Brain microvascular endothelial cell (primary cell): ENCODE measurements at regions not wholly inside any gene's neighbourhood (a gene's known extent, or its start where the extent isn't known, plus 50 kb on each side); places are given as distances from the start of the nearest gene placed in this dataset.

ENCODE experiments used
- DNase-seq: peaks from one replicate; pipeline ENCODE4 v3.0.0-alpha.2; 2020
- H3K27ac ChIP-seq: fragments of 250-450 bp; sonication (Bioruptor Pico); 2 replicates; pipeline ENCODE4 v1.5.1; 2020; ENCODE audit warnings: mild to moderate bottlenecking, moderate library complexity
- H3K27me3 ChIP-seq: fragments of 250-450 bp; sonication (Bioruptor Pico); replicated peaks from 2 replicates; pipeline ENCODE4 v1.5.1; 2020; ENCODE audit warnings: mild to moderate bottlenecking
- H3K36me3 ChIP-seq: fragments of 250-450 bp; sonication (Bioruptor Pico); replicated peaks from 2 replicates; pipeline ENCODE4 v1.5.1; 2020; ENCODE audit warnings: mild to moderate bottlenecking
- H3K4me3 ChIP-seq: 2 replicates; pipeline ENCODE4 v1.5.1; 2011; ENCODE audit warnings: low read depth, mild to moderate bottlenecking, control low read depth, low read length, moderate library complexity
- in situ Hi-C: cut with HindIII; loops from 2 replicates; pipeline ENCODE4 v1.10.0; 2017; ENCODE audit warnings: low sequenced_read_pairs, low pct_ligation_motif_present
- TF ChIP-seq, protein P1 (sequence below): IDR thresholded peaks from 2 replicates; pipeline ENCODE4 v1.5.1; 2011; ENCODE audit warnings: low read depth, mild to moderate bottlenecking, moderate library complexity, low read length, control low read depth, inconsistent platforms; ENCODE audit errors: missing control alignments

DNA sequence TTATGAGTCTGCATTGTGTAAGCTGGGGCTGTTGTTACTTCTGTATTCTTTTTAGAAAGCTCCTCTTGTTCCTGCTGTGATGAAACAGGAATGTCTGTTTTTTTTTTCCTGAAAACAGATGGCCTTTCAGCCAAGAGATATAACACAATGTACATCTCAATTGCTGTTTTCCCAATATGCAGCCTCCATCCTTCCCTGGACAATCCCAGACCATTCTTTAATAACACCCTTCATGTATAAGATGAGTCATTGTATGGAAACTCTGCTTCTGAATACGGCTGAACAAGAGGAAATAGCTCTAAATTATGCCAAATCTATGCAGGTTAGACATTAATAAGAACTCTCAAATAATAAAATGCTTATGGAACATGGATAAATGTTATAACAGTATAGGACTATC lies 60.2 kb upstream of the LRRC4C start:
- DNase-seq, result no peak
- no peak overlapping the region for H3K4me3 ChIP-seq
- H3K27ac ChIP-seq, result no peak overlapping the region
- H3K27me3 ChIP-seq, result no peaks in the 10 kb centered on the region
- H3K36me3 ChIP-seq, result no peaks in the 10 kb centered on the region
- in situ Hi-C loops, result no loop called here
- TF ChIP-seq, protein P1, sequence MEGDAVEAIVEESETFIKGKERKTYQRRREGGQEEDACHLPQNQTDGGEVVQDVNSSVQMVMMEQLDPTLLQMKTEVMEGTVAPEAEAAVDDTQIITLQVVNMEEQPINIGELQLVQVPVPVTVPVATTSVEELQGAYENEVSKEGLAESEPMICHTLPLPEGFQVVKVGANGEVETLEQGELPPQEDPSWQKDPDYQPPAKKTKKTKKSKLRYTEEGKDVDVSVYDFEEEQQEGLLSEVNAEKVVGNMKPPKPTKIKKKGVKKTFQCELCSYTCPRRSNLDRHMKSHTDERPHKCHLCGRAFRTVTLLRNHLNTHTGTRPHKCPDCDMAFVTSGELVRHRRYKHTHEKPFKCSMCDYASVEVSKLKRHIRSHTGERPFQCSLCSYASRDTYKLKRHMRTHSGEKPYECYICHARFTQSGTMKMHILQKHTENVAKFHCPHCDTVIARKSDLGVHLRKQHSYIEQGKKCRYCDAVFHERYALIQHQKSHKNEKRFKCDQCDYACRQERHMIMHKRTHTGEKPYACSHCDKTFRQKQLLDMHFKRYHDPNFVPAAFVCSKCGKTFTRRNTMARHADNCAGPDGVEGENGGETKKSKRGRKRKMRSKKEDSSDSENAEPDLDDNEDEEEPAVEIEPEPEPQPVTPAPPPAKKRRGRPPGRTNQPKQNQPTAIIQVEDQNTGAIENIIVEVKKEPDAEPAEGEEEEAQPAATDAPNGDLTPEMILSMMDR, result no peak

DNA sequence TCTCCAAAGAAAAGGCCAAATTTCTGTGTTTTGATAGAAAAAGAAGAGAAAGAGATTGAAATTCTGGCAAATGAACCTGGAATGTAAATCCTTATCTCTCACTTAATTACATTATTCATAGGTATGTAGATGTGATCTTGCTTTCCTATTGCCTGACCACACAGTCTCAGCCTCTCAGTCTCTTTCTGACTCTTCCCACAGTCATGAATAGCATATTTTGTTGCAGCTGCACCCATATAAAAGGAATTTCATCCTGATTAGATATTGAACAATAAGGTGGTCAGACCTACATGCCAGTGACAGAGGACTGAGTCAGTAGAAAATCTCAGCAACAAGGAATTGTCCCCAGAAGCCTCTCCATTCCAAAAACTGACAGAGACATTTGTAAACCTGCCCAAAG lies 62.9 kb upstream of the LRRC4C start:
- in situ Hi-C loops, result no loop called here
- H3K4me3 ChIP-seq, result no peak overlapping the region
- no peak overlapping the region for H3K27ac ChIP-seq
- DNase-seq, result peak; percentile 6
- TF ChIP-seq, protein P1, result no peak
- no peaks in the 10 kb centered on the region for H3K36me3 ChIP-seq
- no peaks in the 10 kb centered on the region for H3K27me3 ChIP-seq

DNA sequence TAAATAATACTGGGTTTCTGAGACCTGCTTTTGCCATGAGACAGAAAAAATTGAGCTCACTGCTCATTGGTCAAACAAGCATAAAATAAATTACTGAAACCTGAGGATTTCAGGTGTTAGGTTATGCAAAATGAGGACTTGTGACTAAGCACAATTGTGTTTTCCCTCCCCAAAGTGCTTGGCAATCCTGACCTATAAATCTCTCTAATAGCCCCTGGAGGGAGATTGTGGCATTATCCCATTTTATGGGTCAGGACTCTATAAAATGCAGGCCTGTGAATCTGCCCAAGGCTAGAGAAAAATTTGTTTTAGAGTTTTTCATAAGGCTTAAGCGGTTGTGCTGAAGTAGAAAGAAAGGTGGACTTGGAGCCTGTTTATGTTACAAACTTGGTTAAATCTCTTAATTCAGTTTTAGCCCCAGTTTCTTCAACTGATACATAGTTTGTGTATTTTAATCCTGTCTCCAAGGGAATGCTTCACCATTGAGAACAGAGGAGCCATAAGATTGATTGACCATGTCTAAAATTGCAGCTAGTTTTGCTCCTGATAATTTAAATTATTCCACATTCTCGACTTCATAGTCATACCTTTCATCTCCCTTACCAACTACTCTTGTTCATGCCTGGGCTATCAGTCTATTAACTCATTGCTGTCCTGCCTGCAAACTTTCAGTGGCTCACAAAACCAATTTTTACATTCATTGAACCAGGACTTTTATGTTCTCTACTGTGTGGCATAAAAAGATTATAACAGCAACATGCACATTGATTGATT lies 63.6 kb upstream of the LRRC4C start:
- TF ChIP-seq, protein P1, result no peak
- H3K4me3 ChIP-seq, result no peak overlapping the region
- in situ Hi-C loops, result no loop called here

DNA sequence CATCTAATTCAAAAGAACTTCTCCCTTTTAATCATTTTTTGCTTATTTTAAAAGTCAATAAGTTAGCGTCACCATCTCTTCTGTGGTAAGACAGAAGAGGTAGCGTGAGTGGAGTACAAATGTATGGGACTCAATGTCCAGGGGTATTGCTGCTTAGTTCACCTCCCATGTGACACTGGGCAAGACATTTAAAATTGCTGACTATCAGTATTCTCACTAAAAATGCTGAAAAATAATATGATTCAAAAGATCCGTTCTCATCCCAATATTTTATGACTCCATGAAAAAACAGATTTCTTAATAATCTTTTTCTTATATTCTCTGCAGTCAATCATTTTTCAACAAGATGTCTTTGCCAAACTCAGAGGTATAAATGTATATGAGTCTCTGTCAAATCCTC lies 68.1 kb upstream of the LRRC4C start:
- TF ChIP-seq, protein P1, result no peak
- Histone ChIP-seq H3K27ac (no peak overlapping the region), H3K27me3 (no peaks in the 10 kb centered on the region), H3K4me3 (no peak overlapping the region), H3K36me3 (no peaks in the 10 kb centered on the region)
- no peak for DNase-seq
- in situ Hi-C loops, result no loop called here

More for the DNA sequence above, 63.6 kb upstream of the LRRC4C start:
- no peak overlapping the region for H3K27ac ChIP-seq
- no peaks in the 10 kb centered on the region for H3K36me3 ChIP-seq
- no peak for DNase-seq
- H3K27me3 ChIP-seq, result no peaks in the 10 kb centered on the region

DNA sequence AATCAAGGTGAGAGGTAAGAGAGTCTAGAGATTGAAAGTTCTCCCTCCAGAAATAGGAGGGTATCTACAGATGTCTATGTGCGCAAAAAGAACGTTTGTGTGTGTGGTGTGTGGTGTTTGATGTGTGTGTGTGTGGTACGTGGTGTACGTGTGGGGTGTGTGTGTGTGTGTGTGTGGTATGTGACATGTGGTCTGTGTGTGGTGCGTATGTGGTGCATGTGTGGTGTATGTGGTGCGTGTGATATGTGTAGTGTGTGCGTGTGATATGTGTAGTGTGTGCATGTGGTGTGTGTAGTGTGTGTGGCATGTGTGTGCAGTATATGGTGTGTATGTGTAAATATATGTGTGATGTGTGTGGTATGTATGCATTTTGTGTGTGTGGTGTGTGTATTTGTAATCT lies 73.0 kb upstream of the LRRC4C start:
- TF ChIP-seq, protein P1, result no peak
- in situ Hi-C loops, result no loop called here
- Histone ChIP-seq H3K27ac (no peak overlapping the region), H3K4me3 (no peak overlapping the region), H3K36me3 (no peaks in the 10 kb centered on the region), H3K27me3 (no peaks in the 10 kb centered on the region)
- no peak for DNase-seq

DNA sequence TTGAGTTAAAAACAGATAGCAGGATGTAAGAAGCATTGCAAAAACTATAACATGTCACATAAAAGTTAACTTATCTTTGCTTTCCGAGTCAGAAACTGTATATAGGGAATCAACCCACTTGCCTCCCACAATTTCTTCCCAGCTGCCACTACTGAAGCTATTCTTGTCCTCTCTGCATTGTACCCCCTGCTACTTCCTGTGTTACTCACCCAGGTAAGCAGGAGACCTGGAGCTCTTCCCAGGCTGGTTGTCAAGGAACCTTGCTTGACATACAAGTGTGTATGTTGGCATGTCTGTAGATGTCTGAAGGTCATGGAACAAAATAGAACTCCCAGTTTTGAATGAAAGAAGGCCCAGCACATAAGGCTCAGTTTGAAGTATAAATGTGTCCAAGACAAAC lies 74.3 kb upstream of the LRRC4C start:
- no peaks in the 10 kb centered on the region for H3K36me3 ChIP-seq
- DNase-seq, result no peak
- TF ChIP-seq, protein P1, result no peak
- in situ Hi-C loops, result no loop called here
- no peaks in the 10 kb centered on the region for H3K27me3 ChIP-seq
- H3K4me3 ChIP-seq, result no peak overlapping the region
- H3K27ac ChIP-seq, result no peak overlapping the region
